Right lobe of liver (tissue), 4 donors: ENCODE measurements at regions not wholly inside any gene's neighbourhood (a gene's known extent, or its start where the extent isn't known, plus 50 kb on each side); places are given as distances from the start of the nearest gene placed in this dataset.

Source experiments
- CTCF ChIP-seq, 4 donors: fragments of 200-600 bp in 3 of 4; fragments of 450-650 bp in 1 of 4; IDR thresholded peaks; one replicate each; pipeline versions ENCODE4 v1.5.1 to v1.8.0; 2016 to 2022; ENCODE audit warnings: antibody characterized with exemption in 4 of 4, mild to moderate bottlenecking in 2 of 4
- POLR2A ChIP-seq: fragments of 450-650 bp; IDR thresholded peaks from one replicate; pipeline ENCODE4 v1.6.1; 2017; ENCODE audit warnings: antibody characterized with exemption, mild to moderate bottlenecking
- donor health status: DM: no; HTN: no; CAD: no.
- donor health status: DM: no; HTN: no; CAD: no.
- donor health status: DM: no; HTN: yes; CAD: no.

- TF ChIP-seq POLR2A (no peak), CTCF (IDR thresholded peaks at IDR 0.05) (no peak)
Observed at GRCh38 chr16:17647879-17648872, 177.4 kb upstream of the XYLT1 start.
